NCI-H82 (cell line): ENCODE measurements at regions not wholly inside any gene's neighbourhood (a gene's known extent, or its start where the extent isn't known, plus 50 kb on each side); places are given as distances from the start of the nearest gene placed in this dataset.

Experiments used
- DNase-seq: peaks from one replicate; lab custom pipeline; 2025; lab: John Stamatoyannopoulos, UW

- DNase-seq, result no peak
Observed at GRCh38 chr6:129778793-129779192, 68.8 kb upstream of the ARHGAP18 start.

- no peak for DNase-seq
Observed at GRCh38 chr6:129777371-129777770, 67.4 kb upstream of the ARHGAP18 start.

DNA sequence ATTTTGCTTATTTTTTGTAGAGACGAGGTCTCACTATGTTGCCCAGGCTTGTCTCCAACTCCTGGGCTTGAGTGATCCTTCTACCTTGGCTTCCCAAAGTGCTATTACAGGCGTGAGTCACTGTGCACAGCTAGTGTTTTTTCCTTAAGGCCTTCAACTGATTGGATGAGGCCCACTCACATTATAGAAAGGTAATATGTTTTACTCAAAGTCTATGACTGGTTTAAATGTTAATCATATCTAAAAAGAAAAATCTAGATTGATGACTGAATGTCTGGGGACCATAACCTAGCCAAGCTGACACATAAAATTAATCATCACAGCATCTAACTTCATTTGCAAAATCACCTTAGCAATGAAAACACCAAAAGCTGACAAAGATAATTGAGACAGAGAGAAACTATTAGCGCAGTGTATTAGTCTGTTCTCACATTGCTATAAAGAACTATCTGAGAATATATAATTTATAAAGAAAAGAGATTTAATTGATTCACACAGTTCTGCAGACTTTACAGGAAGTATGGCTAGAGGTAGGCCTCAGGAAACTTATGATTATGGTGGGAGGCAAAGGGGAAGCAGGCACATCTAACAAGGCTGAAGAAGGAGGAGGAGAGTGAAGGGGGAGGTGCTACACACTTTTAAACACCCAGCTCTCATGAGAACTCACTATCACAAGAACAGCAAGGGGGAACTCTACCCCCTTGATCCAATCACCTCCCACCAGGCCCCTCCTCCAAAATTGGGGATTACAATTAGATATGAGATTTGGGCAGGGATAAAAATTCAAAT, 66.8 kb upstream of the ARHGAP18 start:
- DNase-seq, result no peak

- peak; percentile 88 for DNase-seq
Observed at GRCh38 chr6:129774697-129775447, 64.9 kb upstream of the ARHGAP18 start.

DNA sequence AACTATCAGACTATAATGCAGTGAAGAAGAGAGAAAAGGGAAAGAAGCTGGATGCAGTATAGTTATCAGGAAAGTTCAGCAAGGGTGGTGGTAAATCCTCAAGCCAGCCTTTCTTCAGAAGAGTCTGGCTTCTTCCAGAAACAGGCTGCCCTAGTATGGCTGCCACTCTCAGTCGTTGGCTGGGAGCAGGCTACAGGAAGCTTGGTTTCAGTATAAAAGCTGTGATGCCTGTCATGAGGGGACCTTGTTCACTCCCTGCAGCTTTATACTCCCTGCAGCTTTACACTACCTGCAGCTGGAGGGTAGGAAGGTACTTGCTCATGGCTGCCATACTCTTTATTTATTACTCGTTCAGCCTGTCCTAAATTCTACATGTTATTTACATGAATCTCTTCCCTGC, 63.3 kb upstream of the ARHGAP18 start:
- no peak for DNase-seq

GRCh38 chr6:129771678-129772077, 61.7 kb upstream of the ARHGAP18 start:
- no peak for DNase-seq

DNA sequence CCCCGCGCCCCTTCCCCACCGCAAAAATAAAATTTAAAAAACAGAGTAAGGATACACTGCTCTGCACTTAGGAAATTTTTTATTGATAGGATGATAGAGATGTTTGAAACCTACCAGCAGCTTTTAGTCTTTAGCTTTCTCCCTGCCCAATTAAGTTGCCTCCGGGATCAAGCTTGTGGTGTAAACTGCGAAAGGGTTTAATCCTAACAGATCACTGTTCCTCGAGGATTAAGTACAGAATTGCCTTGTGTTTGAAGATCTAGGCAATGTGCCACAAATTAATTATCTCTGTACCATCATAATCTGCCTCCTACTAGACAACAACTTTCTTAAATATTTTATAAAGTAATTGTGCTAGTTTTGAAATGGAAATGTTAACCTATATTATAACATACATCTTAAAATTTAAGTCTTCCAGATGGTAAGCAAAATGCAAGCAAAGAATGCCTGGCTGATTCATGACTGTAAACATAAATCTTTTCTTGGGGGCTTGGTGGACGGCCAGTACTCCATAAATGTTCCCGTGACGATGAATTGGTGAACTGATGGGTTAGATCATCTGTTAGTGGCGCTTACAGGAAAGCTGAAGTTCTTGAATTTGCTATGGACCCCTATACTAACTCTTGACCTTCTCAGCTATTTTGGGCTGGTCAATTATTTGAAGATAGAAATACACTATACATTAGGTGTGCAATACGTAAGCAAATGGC, 58.0 kb upstream of the ARHGAP18 start:
- peak; percentile 92 for DNase-seq

DNA sequence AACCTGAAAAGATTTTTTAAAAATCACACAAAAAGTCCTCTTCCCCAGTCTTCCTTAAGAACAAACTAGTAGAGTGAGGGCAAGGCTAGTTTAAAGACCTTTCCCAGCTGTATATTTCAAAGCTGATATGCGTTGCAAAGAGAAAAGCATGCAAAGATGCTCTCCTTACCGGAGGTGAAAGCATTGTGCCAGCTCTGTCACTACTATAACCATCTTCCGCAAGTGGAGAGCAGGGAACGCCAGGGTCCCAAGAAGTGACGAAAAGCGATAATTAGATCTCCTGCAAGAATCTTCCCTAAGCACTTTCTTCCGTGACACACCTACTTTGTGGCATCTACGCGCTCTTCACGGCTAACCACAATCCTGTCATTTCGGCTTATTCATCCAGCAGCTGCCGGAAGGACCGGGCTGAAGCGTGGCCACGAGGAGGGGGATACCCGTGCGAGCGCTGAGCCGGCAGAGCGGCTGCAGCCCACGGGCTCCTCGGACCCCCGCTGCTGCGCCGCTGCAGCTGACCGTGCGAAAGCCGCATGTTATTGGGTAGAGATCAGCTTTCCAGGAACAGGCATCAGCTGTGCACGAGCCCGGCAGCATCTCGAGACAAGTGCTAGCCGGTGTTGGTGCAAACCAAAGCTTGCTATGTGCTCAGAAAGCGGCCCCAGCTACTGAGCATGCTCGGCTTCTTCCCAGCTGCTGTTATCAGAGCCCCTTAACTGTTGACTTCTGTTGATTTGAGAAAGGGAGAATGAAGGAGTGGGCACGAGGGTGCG, 57.2 kb upstream of the ARHGAP18 start:
- peak; percentile 92 for DNase-seq

DNA sequence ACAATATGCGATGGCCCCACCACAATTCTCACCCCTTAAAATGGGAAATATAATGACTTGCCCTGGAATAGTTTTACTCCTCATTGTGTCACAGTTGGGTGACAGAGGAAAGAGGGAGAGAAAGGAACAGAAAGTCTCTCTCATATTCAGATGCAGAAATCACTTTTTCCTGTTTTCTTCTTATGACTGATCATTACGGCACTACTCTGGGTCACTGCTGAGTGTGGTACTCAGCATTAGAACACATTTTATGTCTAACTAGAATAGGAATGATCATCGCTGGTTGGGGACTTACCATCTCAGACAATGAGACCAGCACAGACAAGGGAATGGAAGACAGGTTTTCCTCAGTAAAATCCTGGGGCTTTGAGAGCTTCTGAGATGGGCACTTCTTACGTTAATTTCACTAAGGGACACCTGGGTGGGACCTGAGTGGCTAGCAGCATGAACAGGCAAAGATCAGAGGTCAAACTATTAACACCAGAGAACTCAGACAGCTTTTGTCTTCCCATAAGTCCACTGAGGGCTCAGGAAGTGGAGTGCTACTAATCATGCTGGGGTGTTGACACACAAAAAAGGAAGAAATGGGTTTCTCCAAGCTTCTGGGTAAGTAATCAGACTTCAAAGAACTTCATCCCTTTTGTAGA, 54.9 kb upstream of the ARHGAP18 start:
- DNase-seq, result no peak

- no peak for DNase-seq
Observed at GRCh38 chr6:129759796-129760605, 50.0 kb upstream of the ARHGAP18 start.
